ENCODE measurements at regions not wholly inside any gene's neighbourhood (a gene's known extent, or its start where the extent isn't known, plus 50 kb on each side); places are given as distances from the start of the nearest gene placed in this dataset.

- intact Hi-C loops (cut with micrococcal nuclease; ENCODE audit: unreplicated experiment) (no loop called here), in situ Hi-C loops (cut with HindIII; ENCODE audit: extremely low pct_ligation_motif_present, low pct_unique_long_range_greater_than_20kb) (no loop called here)
- H3K27me3 ChIP-seq (ENCODE audit: control insufficient read depth in 1 of 2, insufficient read depth in 2 of 2, low read length in 2 of 2), result no peaks in the 10 kb centered on the region
- no peak overlapping the region for H3K9ac ChIP-seq (ENCODE audit: insufficient read depth, low read depth, low read length)
- H3K9me3 ChIP-seq (ENCODE audit: low read length), result no peaks in the 10 kb centered on the region
- ChIA-PET POLR2A (no interaction called here), CTCF (ENCODE audit: low intra/inter-chr PET ratio, low total read pairs) (no interaction called here)
- no peaks in the 10 kb centered on the region for H4K20me1 ChIP-seq (ENCODE audit: insufficient read depth, low read length)
- H3K36me3 ChIP-seq (replicated peaks in 1 of 2; ENCODE audit: control insufficient read depth in 1 of 2, insufficient read depth in 2 of 2, low read length in 2 of 2), result no peaks in the 10 kb centered on the region
- H3K4me1 ChIP-seq (ENCODE audit: insufficient read depth, low read length), result peaks cover 8% of the 10 kb centered on the region
- H3K79me2 ChIP-seq (ENCODE audit: insufficient read depth, low read length), result no peaks in the 10 kb centered on the region
- FAIRE-seq (no peak), DNase-seq (ENCODE audit: low spot score) (no peak), ATAC-seq (no peak)
- no peak overlapping the region for H3K27ac ChIP-seq (ENCODE audit: extremely low read length, insufficient read depth, low read length)
- TF ChIP-seq NFYC (CRISPR knock-in tag; IDR thresholded peaks at IDR 0.05) (no peak), ZNF30 (CRISPR knock-in tag; IDR thresholded peaks at IDR 0.05) (no peak), FOXC1 (CRISPR knock-in tag; IDR thresholded peaks at IDR 0.05; ENCODE audit: borderline replicate concordance) (no peak), SOX6 (IDR thresholded peaks at IDR 0.05) (no peak), SOX6 (CRISPR knock-in tag; IDR thresholded peaks at IDR 0.05) (no peak)
- WGBS (ENCODE audit: low lambda C conversion rate), result 11% methylated on average over 4 of the region's 4 CpGs
- no TSS peak for BruUV-seq (replicated peaks)
- H2AFZ ChIP-seq (ENCODE audit: low read length), result no peak overlapping the region
- H3K4me3 ChIP-seq (replicated peaks in 1 of 3; ENCODE audit: insufficient read depth in 1 of 3, low read depth in 2 of 3, low read length in 3 of 3), result no peak overlapping the region
- no peak overlapping the region for H3K4me2 ChIP-seq (ENCODE audit: low read depth, low read length)
These were observed 72.7 kb upstream of the FAM174B start for GRCh38 chr15:92728266-92728665.

- Histone ChIP-seq H3K4me3 (replicated peaks in 1 of 3; ENCODE audit: insufficient read depth in 1 of 3, low read depth in 2 of 3, low read length in 3 of 3) (no peak overlapping the region), H3K79me2 (ENCODE audit: insufficient read depth, low read length) (no peaks in the 10 kb centered on the region), H3K9me3 (ENCODE audit: low read length) (no peaks in the 10 kb centered on the region), H3K27me3 (ENCODE audit: control insufficient read depth in 1 of 2, insufficient read depth in 2 of 2, low read length in 2 of 2) (no peaks in the 10 kb centered on the region), H4K20me1 (ENCODE audit: insufficient read depth, low read length) (no peaks in the 10 kb centered on the region), H3K36me3 (replicated peaks in 1 of 2; ENCODE audit: control insufficient read depth in 1 of 2, insufficient read depth in 2 of 2, low read length in 2 of 2) (no peaks in the 10 kb centered on the region), H2AFZ (ENCODE audit: low read length) (no peak overlapping the region), H3K4me2 (ENCODE audit: low read depth, low read length) (no peak overlapping the region), H3K4me1 (ENCODE audit: insufficient read depth, low read length) (no peaks in the 10 kb centered on the region), H3K9ac (ENCODE audit: insufficient read depth, low read depth, low read length) (no peak overlapping the region), H3K27ac (ENCODE audit: extremely low read length, insufficient read depth, low read length) (no peak overlapping the region)
- no TSS peak for BruUV-seq (replicated peaks)
- intact Hi-C loops (cut with micrococcal nuclease; ENCODE audit: unreplicated experiment) (no loop called here), in situ Hi-C loops (cut with HindIII; ENCODE audit: extremely low pct_ligation_motif_present, low pct_unique_long_range_greater_than_20kb) (no loop called here)
- FAIRE-seq (no peak), DNase-seq (ENCODE audit: low spot score) (no peak), ATAC-seq (no peak)
- POLR2A ChIA-PET, result no interaction called here
- 50% methylated on average over 12 of the region's 12 CpGs for WGBS (ENCODE audit: low lambda C conversion rate)
- CTCF ChIA-PET (ENCODE audit: low intra/inter-chr PET ratio, low total read pairs), result no interaction called here
- no peak for TF ChIP-seq EZH2 (conservative IDR thresholded peaks at IDR 0.05; ENCODE audit: low read depth, low read length)
- no peak for TF ChIP-seq ZNF788 (CRISPR knock-in tag; IDR thresholded peaks at IDR 0.05; ENCODE audit: borderline replicate concordance)
- TF ChIP-seq RFX3 (CRISPR knock-in tag; IDR thresholded peaks at IDR 0.05), result no peak
- no peak for TF ChIP-seq ZNF883 (CRISPR knock-in tag; IDR thresholded peaks at IDR 0.05; ENCODE audit: not compliant biosample characterization)
- TF ChIP-seq CTCF (CRISPR knock-in tag; IDR thresholded peaks at IDR 0.05), result no peak
- TF ChIP-seq MXD4 (CRISPR knock-in tag; IDR thresholded peaks at IDR 0.05), result no peak
- no peak for TF ChIP-seq SNAPC5 (CRISPR knock-in tag; IDR thresholded peaks at IDR 0.05; ENCODE audit: borderline replicate concordance)
- no peak for TF ChIP-seq ZBTB37 (CRISPR knock-in tag; IDR thresholded peaks at IDR 0.05)
- no peak for TF ChIP-seq IRF1 (CRISPR knock-in tag; IDR thresholded peaks at IDR 0.05; ENCODE audit: low read depth)
- no peak for TF ChIP-seq ZNF451 (CRISPR knock-in tag; IDR thresholded peaks at IDR 0.05)
These were observed 77.7 kb upstream of the FAM174B start for GRCh38 chr15:92733090-92733933.
